ENCODE measurements at regions not wholly inside any gene's neighbourhood (a gene's known extent, or its start where the extent isn't known, plus 50 kb on each side); places are given as distances from the start of the nearest gene placed in this dataset.

DNA sequence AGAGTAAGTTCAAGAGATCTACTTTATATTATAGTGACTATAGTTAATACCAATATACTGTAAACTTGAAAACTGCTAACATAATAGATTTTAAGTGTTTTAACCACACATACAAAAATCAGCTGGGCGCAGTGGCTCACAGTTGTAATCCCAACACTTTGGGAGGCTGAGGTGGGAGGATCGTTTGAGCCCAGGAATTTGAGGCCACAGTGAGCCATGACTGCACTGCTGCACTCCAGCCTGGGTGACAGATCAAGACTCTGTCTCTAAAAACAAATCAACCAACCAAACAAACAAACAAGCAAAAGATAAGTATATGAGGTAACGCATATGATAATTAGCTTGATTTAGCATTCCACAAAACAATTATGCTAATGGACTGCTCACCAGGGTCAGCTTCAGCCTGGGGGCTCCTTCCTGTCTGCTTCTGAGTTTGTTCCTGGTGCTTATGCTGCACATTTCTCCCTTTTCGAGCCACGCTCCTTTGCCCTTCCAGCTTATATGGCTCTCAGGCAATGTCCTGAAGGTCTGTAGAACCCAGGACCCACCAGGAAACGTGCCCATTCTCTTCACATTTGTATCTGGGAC is 357.6 kb downstream of the EN1 start:
- TF ChIP-seq, protein P1, sequence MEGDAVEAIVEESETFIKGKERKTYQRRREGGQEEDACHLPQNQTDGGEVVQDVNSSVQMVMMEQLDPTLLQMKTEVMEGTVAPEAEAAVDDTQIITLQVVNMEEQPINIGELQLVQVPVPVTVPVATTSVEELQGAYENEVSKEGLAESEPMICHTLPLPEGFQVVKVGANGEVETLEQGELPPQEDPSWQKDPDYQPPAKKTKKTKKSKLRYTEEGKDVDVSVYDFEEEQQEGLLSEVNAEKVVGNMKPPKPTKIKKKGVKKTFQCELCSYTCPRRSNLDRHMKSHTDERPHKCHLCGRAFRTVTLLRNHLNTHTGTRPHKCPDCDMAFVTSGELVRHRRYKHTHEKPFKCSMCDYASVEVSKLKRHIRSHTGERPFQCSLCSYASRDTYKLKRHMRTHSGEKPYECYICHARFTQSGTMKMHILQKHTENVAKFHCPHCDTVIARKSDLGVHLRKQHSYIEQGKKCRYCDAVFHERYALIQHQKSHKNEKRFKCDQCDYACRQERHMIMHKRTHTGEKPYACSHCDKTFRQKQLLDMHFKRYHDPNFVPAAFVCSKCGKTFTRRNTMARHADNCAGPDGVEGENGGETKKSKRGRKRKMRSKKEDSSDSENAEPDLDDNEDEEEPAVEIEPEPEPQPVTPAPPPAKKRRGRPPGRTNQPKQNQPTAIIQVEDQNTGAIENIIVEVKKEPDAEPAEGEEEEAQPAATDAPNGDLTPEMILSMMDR (IDR thresholded peaks at IDR 0.05; ENCODE audit: extremely low read depth, missing control alignments) = no peak
- no peak for DNase-seq (ENCODE audit: low spot score)

GRCh38 chr2:118481299-118481698 is 366.1 kb downstream of the EN1 start:
- TF ChIP-seq, protein P1 (IDR thresholded peaks at IDR 0.05; ENCODE audit: extremely low read depth, missing control alignments) = no peak
- DNase-seq (ENCODE audit: low spot score) = no peak

- TF ChIP-seq, protein P1 (IDR thresholded peaks at IDR 0.05; ENCODE audit: extremely low read depth, missing control alignments) = no peak
- no peak for DNase-seq (ENCODE audit: low spot score)
Measured at GRCh38 chr2:118479020-118479419, 368.4 kb downstream of the EN1 start.

- DNase-seq (ENCODE audit: low spot score) = no peak
Measured at GRCh38 chr2:118477111-118477862, 370.2 kb downstream of the EN1 start.

GRCh38 chr2:118475622-118476205 is 371.7 kb downstream of the EN1 start:
- TF ChIP-seq, protein P1 (IDR thresholded peaks at IDR 0.05; ENCODE audit: extremely low read depth, missing control alignments) = no peak
- DNase-seq (ENCODE audit: low spot score) = no peak

More at GRCh38 chr2:118477111-118477862, 370.2 kb downstream of the EN1 start:
- TF ChIP-seq, protein P1 (IDR thresholded peaks at IDR 0.05; ENCODE audit: extremely low read depth, missing control alignments) = no peak

- TF ChIP-seq, protein P1 (IDR thresholded peaks at IDR 0.05; ENCODE audit: extremely low read depth, missing control alignments) = no peak
Measured at GRCh38 chr2:118474541-118474920, 372.9 kb downstream of the EN1 start.

GRCh38 chr2:118473846-118474540 is 373.5 kb downstream of the EN1 start:
- TF ChIP-seq, protein P1 (IDR thresholded peaks at IDR 0.05; ENCODE audit: extremely low read depth, missing control alignments) = no peak

More at GRCh38 chr2:118474541-118474920, 372.9 kb downstream of the EN1 start:
- no peak for DNase-seq (ENCODE audit: low spot score)

More at GRCh38 chr2:118473846-118474540, 373.5 kb downstream of the EN1 start:
- no peak for DNase-seq (ENCODE audit: low spot score)
